ENCODE measurements at regions not wholly inside any gene's neighbourhood (a gene's known extent, or its start where the extent isn't known, plus 50 kb on each side); places are given as distances from the start of the nearest gene placed in this dataset.

DNA sequence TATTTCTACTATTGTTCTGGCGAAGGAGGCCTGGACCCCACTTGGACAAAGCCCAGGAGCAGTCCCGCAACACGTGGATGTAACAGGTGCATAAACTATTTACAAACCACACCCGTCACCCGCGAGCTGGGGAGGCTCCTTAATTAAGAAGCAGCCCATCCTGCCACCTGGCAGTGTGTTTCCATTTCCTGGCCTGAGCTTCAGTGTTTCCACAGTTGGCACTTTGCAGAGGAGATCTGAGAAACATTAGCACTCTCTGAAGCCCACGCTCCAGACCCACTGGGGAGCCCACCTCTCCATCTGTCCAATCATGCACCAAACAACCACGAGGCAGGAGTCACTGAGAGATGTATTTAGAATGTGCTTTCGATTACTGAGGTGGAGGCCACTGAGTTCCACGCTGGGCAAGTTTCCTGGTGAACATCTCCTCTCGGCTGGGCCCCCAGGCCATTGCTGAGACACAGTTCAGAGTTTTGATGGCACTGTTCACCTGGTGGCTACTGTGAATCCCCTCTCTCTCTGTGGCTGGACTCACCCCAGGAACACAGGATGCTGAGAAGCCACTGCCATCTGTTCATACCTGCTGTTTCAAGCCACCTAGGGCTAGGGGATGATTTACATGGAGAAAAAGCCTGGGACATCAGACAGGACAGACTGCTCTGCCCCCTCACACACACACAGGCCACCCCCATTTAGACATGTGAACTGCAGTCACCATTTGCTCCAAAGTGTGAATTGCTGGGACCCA lies 129.1 kb downstream of the AIPL1 start:
- peaks cover 0 to 53% (median 0%) of the 10 kb centered on the region in 3 donors for H3K27me3 ChIP-seq
- no peaks in the 10 kb centered on the region for H3K4me1 ChIP-seq
- H3K36me3 ChIP-seq = no peaks in the 10 kb centered on the region
- intact Hi-C loops (cut with DNase I; ENCODE audit: low total_unique reads) = no loop called here
- H3K27ac ChIP-seq = no peak overlapping the region
- DNase-seq = peak in 1 of 2 donors; percentile 29
- no peak for TF ChIP-seq EP300 (IDR thresholded peaks at IDR 0.05)
- TF ChIP-seq POLR2A (IDR thresholded peaks at IDR 0.05) = no peak
- TF ChIP-seq, protein P1, sequence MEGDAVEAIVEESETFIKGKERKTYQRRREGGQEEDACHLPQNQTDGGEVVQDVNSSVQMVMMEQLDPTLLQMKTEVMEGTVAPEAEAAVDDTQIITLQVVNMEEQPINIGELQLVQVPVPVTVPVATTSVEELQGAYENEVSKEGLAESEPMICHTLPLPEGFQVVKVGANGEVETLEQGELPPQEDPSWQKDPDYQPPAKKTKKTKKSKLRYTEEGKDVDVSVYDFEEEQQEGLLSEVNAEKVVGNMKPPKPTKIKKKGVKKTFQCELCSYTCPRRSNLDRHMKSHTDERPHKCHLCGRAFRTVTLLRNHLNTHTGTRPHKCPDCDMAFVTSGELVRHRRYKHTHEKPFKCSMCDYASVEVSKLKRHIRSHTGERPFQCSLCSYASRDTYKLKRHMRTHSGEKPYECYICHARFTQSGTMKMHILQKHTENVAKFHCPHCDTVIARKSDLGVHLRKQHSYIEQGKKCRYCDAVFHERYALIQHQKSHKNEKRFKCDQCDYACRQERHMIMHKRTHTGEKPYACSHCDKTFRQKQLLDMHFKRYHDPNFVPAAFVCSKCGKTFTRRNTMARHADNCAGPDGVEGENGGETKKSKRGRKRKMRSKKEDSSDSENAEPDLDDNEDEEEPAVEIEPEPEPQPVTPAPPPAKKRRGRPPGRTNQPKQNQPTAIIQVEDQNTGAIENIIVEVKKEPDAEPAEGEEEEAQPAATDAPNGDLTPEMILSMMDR (IDR thresholded peaks at IDR 0.05) = no peak
- TF ChIP-seq POLR2AphosphoS5 (IDR thresholded peaks at IDR 0.05) = no peak
- no peak overlapping the region for H3K4me3 ChIP-seq
- WGBS, 5 donors = 54 to 69% (median 57%) methylated on average over 6 to 11 of the region's 11 CpGs
- H3K9me3 ChIP-seq = no peaks in the 10 kb centered on the region

- H3K36me3 ChIP-seq = no peaks in the 10 kb centered on the region
- intact Hi-C loops (cut with DNase I; ENCODE audit: low total_unique reads) = no loop called here
- 29 to 63% (median 60%) methylated on average over 3 of the region's 3 CpGs for WGBS, 5 donors
- peaks cover 0 to 48% (median 0%) of the 10 kb centered on the region in 3 donors for H3K27me3 ChIP-seq
- H3K9me3 ChIP-seq = no peaks in the 10 kb centered on the region
- no peaks in the 10 kb centered on the region for H3K4me1 ChIP-seq
- peak in 1 of 2 donors; percentile 9 for DNase-seq
- no peak for TF ChIP-seq POLR2AphosphoS5 (IDR thresholded peaks at IDR 0.05)
- TF ChIP-seq POLR2A (IDR thresholded peaks at IDR 0.05) = no peak
- TF ChIP-seq EP300 (IDR thresholded peaks at IDR 0.05) = no peak
- TF ChIP-seq, protein P1 (IDR thresholded peaks at IDR 0.05) = no peak
- H3K27ac ChIP-seq = no peak overlapping the region
- H3K4me3 ChIP-seq = no peak overlapping the region
These were observed 129.9 kb downstream of the AIPL1 start for GRCh38 chr17:6304894-6305612.

GRCh38 chr17:6303664-6304063 lies 131.3 kb downstream of the AIPL1 start:
- Histone ChIP-seq H3K27ac (no peak overlapping the region), H3K4me3 (no peak overlapping the region), H3K9me3 (no peaks in the 10 kb centered on the region), H3K36me3 (no peaks in the 10 kb centered on the region), H3K4me1 (no peaks in the 10 kb centered on the region), H3K27me3 (peaks cover 0 to 57% (median 0%) of the 10 kb centered on the region in 3 donors)
- 8 to 10% (median 9%) methylated on average over 5 of the region's 5 CpGs for WGBS, 5 donors
- peak in 1 of 2 donors; percentile 64 for DNase-seq
- intact Hi-C loops (cut with DNase I; ENCODE audit: low total_unique reads) = no loop called here
- TF ChIP-seq POLR2AphosphoS5 (IDR thresholded peaks at IDR 0.05) = no peak

DNA sequence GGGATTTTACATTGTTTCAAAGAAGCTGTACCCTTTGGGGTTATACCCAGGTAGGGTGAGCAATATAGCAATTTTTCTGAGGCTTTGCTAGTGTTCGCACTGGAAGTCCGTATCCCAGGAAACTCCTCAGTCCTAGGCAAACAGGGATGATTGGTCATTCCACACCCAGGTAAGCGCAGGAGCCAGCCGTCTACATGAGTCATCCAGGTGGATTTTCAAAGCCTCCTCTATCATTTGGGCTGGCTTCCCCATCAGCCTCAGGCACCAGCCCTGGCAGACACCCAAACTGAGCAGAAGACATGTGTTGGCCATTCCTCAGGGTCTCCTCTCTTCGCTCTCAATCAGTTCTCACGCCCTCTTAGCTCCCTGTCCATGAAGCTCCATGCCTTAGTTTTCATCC lies 135.6 kb downstream of the AIPL1 start:
- 65 to 89% (median 81%) methylated on average over 6 of the region's 6 CpGs for WGBS, 5 donors
- TF ChIP-seq POLR2AphosphoS5 (IDR thresholded peaks at IDR 0.05) (no peak), POLR2A (IDR thresholded peaks at IDR 0.05) (no peak)
- TF ChIP-seq, protein P1 (IDR thresholded peaks at IDR 0.05) = no peak
- Histone ChIP-seq H3K4me1 (no peaks in the 10 kb centered on the region), H3K27me3 (peaks cover 0 to 51% (median 0%) of the 10 kb centered on the region in 3 donors), H3K36me3 (no peaks in the 10 kb centered on the region), H3K9me3 (no peaks in the 10 kb centered on the region), H3K27ac (no peak overlapping the region), H3K4me3 (no peak overlapping the region)
- no peak for DNase-seq
- intact Hi-C loops (cut with DNase I; ENCODE audit: low total_unique reads) = no loop called here

Measured in stomach (tissue), 8 donors.